Transverse colon (tissue), 4 donors: ENCODE measurements at regions not wholly inside any gene's neighbourhood (a gene's known extent, or its start where the extent isn't known, plus 50 kb on each side); places are given as distances from the start of the nearest gene placed in this dataset.

Source experiments
- CTCF ChIP-seq, 5 experiments: fragments of 200-600 bp in 3 of 5; fragments of 450-650 bp in 2 of 5; sonication (generic) in 3 of 5; IDR thresholded peaks; 1 replicate in 2 of 5; 2 replicates in 3 of 5; pipeline ENCODE4 v1.5.1; 2016 to 2017; ENCODE audit warnings: antibody characterized with exemption in 5 of 5, inconsistent platforms in 3 of 5, mild to moderate bottlenecking in 2 of 5, moderate library complexity in 1 of 5
- POLR2A ChIP-seq: fragments of 450-650 bp; IDR thresholded peaks from one replicate; pipeline ENCODE4 v1.6.1; 2016; ENCODE audit warnings: antibody characterized with exemption, mild to moderate bottlenecking, moderate library complexity
- POLR2AphosphoS5 ChIP-seq, 3 donors: sonication (generic); formaldehyde crosslinking; IDR thresholded peaks; one replicate each; pipeline ENCODE4 v1.6.1; 2016; ENCODE audit warnings: antibody characterized with exemption in 3 of 3

DNA sequence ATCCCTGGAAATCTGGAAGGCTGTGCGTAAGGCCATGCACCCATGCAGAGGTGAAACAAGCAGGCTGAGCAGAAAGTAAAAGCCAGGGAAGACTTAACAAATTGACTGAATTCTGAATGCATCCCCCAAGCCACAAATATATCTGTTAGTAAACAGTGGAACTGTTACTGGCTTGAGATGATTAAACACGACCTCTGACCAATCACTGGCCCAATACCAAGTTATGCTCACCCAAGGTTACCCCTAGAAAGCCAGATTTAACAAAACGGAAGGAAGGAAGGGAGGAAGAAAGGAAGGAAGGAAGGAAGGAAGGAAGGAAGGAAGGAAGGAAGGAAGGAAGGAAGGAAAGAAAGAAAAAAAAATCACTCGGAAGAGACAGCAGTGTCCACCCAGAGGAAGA, 215.8 kb upstream of the CCNG1 start:
- TF ChIP-seq CTCF (IDR thresholded peaks at IDR 0.05), result no peak
- no peak for TF ChIP-seq POLR2A
- TF ChIP-seq POLR2AphosphoS5 (IDR thresholded peaks at IDR 0.05), result no peak
